H1 (cell line): ENCODE measurements at regions not wholly inside any gene's neighbourhood (a gene's known extent, or its start where the extent isn't known, plus 50 kb on each side); places are given as distances from the start of the nearest gene placed in this dataset.

Experiments
- ATF3 ChIP-seq: IDR thresholded peaks from 2 replicates; pipeline ENCODE4 v1.6.1; 2011; ENCODE audit warnings: low read depth, mild to moderate bottlenecking, low read length; ENCODE audit not compliant: insufficient read depth
- CTCF ChIP-seq, 3 experiments: IDR thresholded peaks; 1 replicate in 2 of 3; 2 replicates in 1 of 3; pipeline versions ENCODE4 v1.5.1 to v1.6.1; 2011; ENCODE audit warnings: low read length in 3 of 3, mild to moderate bottlenecking in 3 of 3, inconsistent platforms in 2 of 3, low read depth in 1 of 3, moderate library complexity in 1 of 3; ENCODE audit not compliant: insufficient read depth in 1 of 3; ENCODE audit errors: control extremely low read depth in 1 of 3
- EGR1 ChIP-seq: IDR thresholded peaks from 2 replicates; pipeline ENCODE4 v1.6.1; 2011; ENCODE audit warnings: low read depth, low read length, borderline replicate concordance
- EZH2 ChIP-seq: fragments of 200-600 bp; sonication (generic); IDR thresholded peaks from 2 replicates; pipeline ENCODE4 v1.7.1; 2012; ENCODE audit warnings: low read depth, mild to moderate bottlenecking, moderate library complexity, low read length, inconsistent platforms; ENCODE audit not compliant: severe bottlenecking
- POLR2A ChIP-seq, 2 experiments: IDR thresholded peaks; 1 replicate in 1 of 2; 2 replicates in 1 of 2; pipeline ENCODE4 v1.6.1; 2011; ENCODE audit warnings: low read depth in 2 of 2, low read length in 2 of 2, mild to moderate bottlenecking in 2 of 2; ENCODE audit errors: control extremely low read depth in 1 of 2
- SIRT6 ChIP-seq: IDR thresholded peaks from one replicate; pipeline ENCODE4 v1.7.1; 2012; ENCODE audit warnings: low read length, inconsistent platforms
- YY1 ChIP-seq: IDR thresholded peaks from 2 replicates; pipeline ENCODE4 v1.6.1; 2011; ENCODE audit warnings: low read depth, mild to moderate bottlenecking, low read length

GRCh38 chr14:85420707-85421106, 109.2 kb upstream of the FLRT2 start:
- TF ChIP-seq EZH2, result no peak
- TF ChIP-seq CTCF (IDR thresholded peaks at IDR 0.05; ENCODE audit: control extremely low read depth in 1 of 3, insufficient read depth in 1 of 3, low read depth in 1 of 3, low read length in 3 of 3), result no peak
- TF ChIP-seq SIRT6, result no peak
- TF ChIP-seq EGR1, result no peak
- no peak for TF ChIP-seq YY1
- no peak for TF ChIP-seq ATF3
- TF ChIP-seq POLR2A (IDR thresholded peaks at IDR 0.05; ENCODE audit: control extremely low read depth in 1 of 2, low read depth in 2 of 2, low read length in 2 of 2), result no peak
